GM12878 (cell line): ENCODE measurements at regions not wholly inside any gene's neighbourhood (a gene's known extent, or its start where the extent isn't known, plus 50 kb on each side); places are given as distances from the start of the nearest gene placed in this dataset.

Experiments
- ATAC-seq: fragments of 200-7000 bp; cut with Tn5 transposase; 3 replicates; pipeline ENCODE4 v1.9.1; 2020; ENCODE audit warnings: mild to moderate bottlenecking, moderate library complexity
- BruUV-seq: library from RNA; stranded (reverse); fragments of 400-500 nt; replicated peaks from 2 replicates; lab custom pipeline; 2021; lab: Mats Ljungman, UMichigan
- CTCF ChIA-PET: fragments of 300-600 bp; sonication (Branson Sonifier 250); formaldehyde crosslinking; extraction: SDS; loops from one replicate; lab custom pipeline; 2021; ENCODE audit warnings: inconsistent platforms; lab: Yijun Ruan, JAX
- POLR2A ChIA-PET: fragments of 350-600 bp; formaldehyde crosslinking; extraction: SDS; loops from one replicate; lab custom pipeline; 2021; ENCODE audit warnings: inconsistent platforms; lab: Charles Lee
- RAD21 ChIA-PET: fragments of 300-600 bp; sonication (Branson Sonifier 250); formaldehyde crosslinking; loops from one replicate; lab custom pipeline; 2023; ENCODE audit warnings: antibody characterized with exemption; ENCODE audit not compliant: unreplicated experiment; lab: Charles Lee
- SMC1A ChIA-PET: fragments of 300-600 bp; sonication (Branson Sonifier 250); formaldehyde crosslinking; loops from one replicate; lab custom pipeline; 2023; ENCODE audit not compliant: unreplicated experiment, uncharacterized antibody; lab: Charles Lee
- DNase-seq: peaks from one replicate; pipeline ENCODE4 v3.0.0-alpha.2; 2011; ENCODE audit warnings: low read depth, low spot score
- FAIRE-seq: peaks from 3 replicates; lab custom pipeline; 2011; peaks lifted over from hg19 to GRCh38; lab: Jason Lieb, UNC
- H2AFZ ChIP-seq: 2 replicates; pipeline ENCODE4 v1.6.0; 2011; ENCODE audit warnings: low read depth, low read length, control low read depth; ENCODE audit not compliant: control insufficient read depth
- H3K27ac ChIP-seq: 2 replicates; pipeline ENCODE4 v1.5.1; 2011; ENCODE audit warnings: control low read depth; ENCODE audit not compliant: control insufficient read depth, insufficient read depth
- H3K27me3 ChIP-seq, 2 experiments: replicated peaks in 1 of 2; 2 replicates each; pipeline versions ENCODE4 v1.6.0 to v1.6.1; 2011; ENCODE audit warnings: low read length in 1 of 2; ENCODE audit not compliant: control insufficient read depth in 2 of 2, insufficient read depth in 2 of 2
- H3K36me3 ChIP-seq, 2 experiments: 2 replicates each; pipeline ENCODE4 v1.5.1; 2011; ENCODE audit warnings: low read length in 1 of 2; ENCODE audit not compliant: control insufficient read depth in 2 of 2, insufficient read depth in 2 of 2
- H3K4me1 ChIP-seq: 2 replicates; pipeline ENCODE4 v1.6.1; 2011; ENCODE audit warnings: mild to moderate bottlenecking, low read length, moderate library complexity, mixed read lengths; ENCODE audit not compliant: control insufficient read depth, insufficient read depth
- H3K4me2 ChIP-seq: 2 replicates; pipeline ENCODE4 v1.6.0; 2011; ENCODE audit warnings: control low read depth; ENCODE audit not compliant: control insufficient read depth, insufficient read depth
- H3K4me3 ChIP-seq: fragments of 200-600 bp; sonication (generic); 2 replicates; pipeline ENCODE4 v1.5.1; 2016
- H3K79me2 ChIP-seq: 2 replicates; pipeline ENCODE4 v1.6.0; 2011; ENCODE audit warnings: low read length; ENCODE audit not compliant: control insufficient read depth, insufficient read depth
- H3K9ac ChIP-seq: 2 replicates; pipeline ENCODE4 v1.8.0; 2011; ENCODE audit warnings: low read length, control low read depth, mixed read lengths; ENCODE audit not compliant: control insufficient read depth, insufficient read depth
- H3K9me3 ChIP-seq: replicated peaks from 3 replicates; pipeline ENCODE4 v1.5.1; 2011; ENCODE audit warnings: mild to moderate bottlenecking, low read length; ENCODE audit not compliant: control insufficient read depth, insufficient read depth
- H4K20me1 ChIP-seq: 2 replicates; pipeline ENCODE4 v1.6.0; 2011; ENCODE audit not compliant: control insufficient read depth, insufficient read depth
- BHLHE40 ChIP-seq, 2 experiments: fragments of 450-650 bp in 1 of 2; IDR thresholded peaks; 2 replicates each; pipeline ENCODE4 v1.6.1; 2011 to 2017; ENCODE audit warnings: low read depth in 2 of 2, borderline replicate concordance in 1 of 2, improper control_type of control experiment in 1 of 2, low read length in 1 of 2, mild to moderate bottlenecking in 1 of 2
- CEBPZ ChIP-seq: fragments of 150-350 bp; IDR thresholded peaks from 2 replicates; pipeline ENCODE4 v1.6.1; 2016; ENCODE audit warnings: low read depth, low read length
- EED ChIP-seq: sonication (generic); IDR thresholded peaks from 2 replicates; pipeline ENCODE4 v1.6.1; 2016; ENCODE audit warnings: antibody characterized with exemption, low read depth
- HDGF ChIP-seq: fragments of 450-650 bp; IDR thresholded peaks from 2 replicates; pipeline ENCODE4 v1.6.1; 2016; ENCODE audit warnings: antibody characterized with exemption
- IRF5 ChIP-seq: fragments of 450-650 bp; IDR thresholded peaks from 2 replicates; pipeline ENCODE4 v1.6.1; 2017; ENCODE audit warnings: borderline replicate concordance
- MYB ChIP-seq: fragments of 150-350 bp; IDR thresholded peaks from 2 replicates; pipeline ENCODE4 v1.6.1; 2014; ENCODE audit warnings: mild to moderate bottlenecking, low read depth, low read length, borderline replicate concordance
- PML ChIP-seq: IDR thresholded peaks from 2 replicates; pipeline ENCODE4 v1.6.1; 2012; ENCODE audit warnings: low read length, inconsistent platforms
- RAD21 ChIP-seq: IDR thresholded peaks from 2 replicates; pipeline ENCODE4 v1.6.1; 2011; ENCODE audit warnings: mild to moderate bottlenecking, low read depth, low read length, moderate library complexity; ENCODE audit not compliant: insufficient read depth
- RBBP5 ChIP-seq: fragments of 200-600 bp; sonication (generic); conservative IDR thresholded peaks from 2 replicates; pipeline ENCODE4 v1.6.1; 2016
- SKIL ChIP-seq: fragments of 450-650 bp; IDR thresholded peaks from 2 replicates; pipeline ENCODE4 v1.6.1; 2017; ENCODE audit warnings: mild to moderate bottlenecking, low read depth, inconsistent platforms; ENCODE audit not compliant: poor library complexity, severe bottlenecking
- SMARCA5 ChIP-seq: fragments of 450-650 bp; IDR thresholded peaks from 2 replicates; pipeline ENCODE4 v1.6.1; 2017; ENCODE audit warnings: mild to moderate bottlenecking
- SMC3 ChIP-seq: IDR thresholded peaks from 2 replicates; pipeline ENCODE4 v1.6.1; 2011; ENCODE audit warnings: low read length, improper control_type of control experiment, borderline replicate concordance
- SREBF1 ChIP-seq: IDR thresholded peaks from 2 replicates; pipeline ENCODE4 v1.6.1; 2012; ENCODE audit warnings: mild to moderate bottlenecking, low read length
- ZBTB33 ChIP-seq: fragments of 450-650 bp; IDR thresholded peaks from 2 replicates; pipeline ENCODE4 v1.6.1; 2017; ENCODE audit warnings: mild to moderate bottlenecking
- ZNF207 ChIP-seq: fragments of 450-650 bp; IDR thresholded peaks from 2 replicates; pipeline ENCODE4 v1.6.1; 2014; ENCODE audit warnings: antibody characterized with exemption, mild to moderate bottlenecking, borderline replicate concordance
- ZNF217 ChIP-seq: fragments of 450-650 bp; IDR thresholded peaks from 2 replicates; pipeline ENCODE4 v1.6.1; 2017; ENCODE audit warnings: antibody characterized with exemption, mild to moderate bottlenecking
- WGBS: methylation state at CpG from one replicate; pipeline ENCODE4 v1.1.6; 2016; ENCODE audit warnings: low lambda C conversion rate; ENCODE audit not compliant: insufficient replicate concordance, insufficient coverage; ENCODE audit errors: missing lambda C conversion rate; 5-methylcytosine and 5-hydroxymethylcytosine counted together
- in situ Hi-C: fragments of 300-500 bp; cut with MboI; formaldehyde crosslinking; loops from 9 replicates; pipeline ENCODE4 v1.14.3; 2018; ENCODE audit warnings: mixed read lengths
- intact Hi-C: fragments of 100-400 bp; cut with micrococcal nuclease; formaldehyde crosslinking; loops from one replicate; pipeline ENCODE4 v1.14.2; 2022; ENCODE audit not compliant: unreplicated experiment

- no peak for TF ChIP-seq ZBTB33
- TF ChIP-seq SMC3 = no peak
- no peak for TF ChIP-seq ZNF207
Measured at GRCh38 chr2:12602661-12603060, 114.1 kb upstream of the TRIB2 start (continued).

- CTCF ChIA-PET = no interaction called here
- no peak for TF ChIP-seq ZNF217
- TF ChIP-seq RBBP5 = no peak
- no peak for TF ChIP-seq HDGF
- no peak for TF ChIP-seq BHLHE40 (IDR thresholded peaks at IDR 0.05; ENCODE audit: borderline replicate concordance in 1 of 2, low read depth in 2 of 2, low read length in 1 of 2)
- no peak for TF ChIP-seq EED
- no peak for TF ChIP-seq PML
- no peak for TF ChIP-seq SREBF1
- TF ChIP-seq SMARCA5 = no peak
- TF ChIP-seq IRF5 = no peak
- no peak for TF ChIP-seq MYB
- TF ChIP-seq CEBPZ = no peak
- no peak for TF ChIP-seq SKIL
- no peak for TF ChIP-seq RAD21
Measured at GRCh38 chr2:12603781-12604295, 112.9 kb upstream of the TRIB2 start.

More at GRCh38 chr2:12603781-12604295, 112.9 kb upstream of the TRIB2 start:
- intact Hi-C loops = no loop called here
- DNase-seq = no peak
- no TSS peak for BruUV-seq
- WGBS = 95% methylated on average over 1 of the region's 1 CpG
- H3K4me3 ChIP-seq = no peak overlapping the region
- H3K4me1 ChIP-seq = no peaks in the 10 kb centered on the region
- no peaks in the 10 kb centered on the region for H3K27me3 ChIP-seq
- ATAC-seq = no peak
- in situ Hi-C loops = no loop called here
- H4K20me1 ChIP-seq = no peaks in the 10 kb centered on the region
- H3K79me2 ChIP-seq = no peaks in the 10 kb centered on the region
- no peak overlapping the region for H3K4me2 ChIP-seq
- H3K27ac ChIP-seq = no peak overlapping the region
- ChIA-PET POLR2A (no interaction called here), RAD21 (interaction anchor here (1.0 to 1.4 kb wide), 2 partner anchors 9 to 113 kb away, joined by 3 to 4 read pairs; partner anchors contain the start of gene TRIB2), SMC1A (no interaction called here)
- no peak for FAIRE-seq
- H3K9me3 ChIP-seq = no peaks in the 10 kb centered on the region
- H3K36me3 ChIP-seq = no peaks in the 10 kb centered on the region
- no peak overlapping the region for H2AFZ ChIP-seq
- H3K9ac ChIP-seq = no peak overlapping the region
